HL-60 (cell line): ENCODE measurements at regions not wholly inside any gene's neighbourhood (a gene's known extent, or its start where the extent isn't known, plus 50 kb on each side); places are given as distances from the start of the nearest gene placed in this dataset.

Experiments used
- GABPA ChIP-seq: IDR thresholded peaks from 2 replicates; pipeline ENCODE4 v1.6.1; 2012; ENCODE audit warnings: low read depth
- POLR2AphosphoS5 ChIP-seq: IDR thresholded peaks from 2 replicates; pipeline ENCODE4 v1.6.1; 2012; ENCODE audit warnings: low read depth
- SPI1 ChIP-seq: IDR thresholded peaks from 2 replicates; pipeline ENCODE4 v1.6.1; 2012; ENCODE audit warnings: low read depth, mild to moderate bottlenecking, borderline replicate concordance
- TF ChIP-seq, protein P1 (sequence below): IDR thresholded peaks from one replicate; pipeline ENCODE4 v1.5.1; 2011; ENCODE audit warnings: low read length, control low read depth, inconsistent platforms; ENCODE audit not compliant: insufficient read depth
- TF ChIP-seq, protein P2 (sequence below): IDR thresholded peaks from 2 replicates; pipeline ENCODE4 v1.6.1; 2012; ENCODE audit warnings: low read depth; ENCODE audit not compliant: insufficient replicate concordance

DNA sequence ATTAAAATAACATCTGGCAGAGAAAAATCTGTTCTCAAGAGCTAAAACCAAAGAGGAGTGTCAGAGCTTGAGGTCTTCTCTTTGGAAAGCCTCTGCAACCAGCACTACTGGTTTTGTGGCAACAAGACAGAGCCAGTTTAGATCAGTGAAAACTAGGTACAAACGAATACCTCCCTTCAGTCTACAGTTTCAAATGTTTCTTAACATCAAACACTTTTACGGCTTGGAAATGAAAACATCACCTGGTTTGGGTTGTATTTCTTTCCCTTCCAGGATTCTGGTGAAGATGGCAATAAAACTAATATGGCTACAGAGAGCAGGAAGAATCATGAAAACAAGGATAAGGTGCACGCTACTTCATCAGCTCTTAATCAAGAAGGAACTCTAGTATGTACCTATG lies 339.4 kb upstream of the ESRRG start:
- TF ChIP-seq, protein P1, sequence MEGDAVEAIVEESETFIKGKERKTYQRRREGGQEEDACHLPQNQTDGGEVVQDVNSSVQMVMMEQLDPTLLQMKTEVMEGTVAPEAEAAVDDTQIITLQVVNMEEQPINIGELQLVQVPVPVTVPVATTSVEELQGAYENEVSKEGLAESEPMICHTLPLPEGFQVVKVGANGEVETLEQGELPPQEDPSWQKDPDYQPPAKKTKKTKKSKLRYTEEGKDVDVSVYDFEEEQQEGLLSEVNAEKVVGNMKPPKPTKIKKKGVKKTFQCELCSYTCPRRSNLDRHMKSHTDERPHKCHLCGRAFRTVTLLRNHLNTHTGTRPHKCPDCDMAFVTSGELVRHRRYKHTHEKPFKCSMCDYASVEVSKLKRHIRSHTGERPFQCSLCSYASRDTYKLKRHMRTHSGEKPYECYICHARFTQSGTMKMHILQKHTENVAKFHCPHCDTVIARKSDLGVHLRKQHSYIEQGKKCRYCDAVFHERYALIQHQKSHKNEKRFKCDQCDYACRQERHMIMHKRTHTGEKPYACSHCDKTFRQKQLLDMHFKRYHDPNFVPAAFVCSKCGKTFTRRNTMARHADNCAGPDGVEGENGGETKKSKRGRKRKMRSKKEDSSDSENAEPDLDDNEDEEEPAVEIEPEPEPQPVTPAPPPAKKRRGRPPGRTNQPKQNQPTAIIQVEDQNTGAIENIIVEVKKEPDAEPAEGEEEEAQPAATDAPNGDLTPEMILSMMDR = no peak
- no peak for TF ChIP-seq POLR2AphosphoS5
- TF ChIP-seq, protein P2, sequence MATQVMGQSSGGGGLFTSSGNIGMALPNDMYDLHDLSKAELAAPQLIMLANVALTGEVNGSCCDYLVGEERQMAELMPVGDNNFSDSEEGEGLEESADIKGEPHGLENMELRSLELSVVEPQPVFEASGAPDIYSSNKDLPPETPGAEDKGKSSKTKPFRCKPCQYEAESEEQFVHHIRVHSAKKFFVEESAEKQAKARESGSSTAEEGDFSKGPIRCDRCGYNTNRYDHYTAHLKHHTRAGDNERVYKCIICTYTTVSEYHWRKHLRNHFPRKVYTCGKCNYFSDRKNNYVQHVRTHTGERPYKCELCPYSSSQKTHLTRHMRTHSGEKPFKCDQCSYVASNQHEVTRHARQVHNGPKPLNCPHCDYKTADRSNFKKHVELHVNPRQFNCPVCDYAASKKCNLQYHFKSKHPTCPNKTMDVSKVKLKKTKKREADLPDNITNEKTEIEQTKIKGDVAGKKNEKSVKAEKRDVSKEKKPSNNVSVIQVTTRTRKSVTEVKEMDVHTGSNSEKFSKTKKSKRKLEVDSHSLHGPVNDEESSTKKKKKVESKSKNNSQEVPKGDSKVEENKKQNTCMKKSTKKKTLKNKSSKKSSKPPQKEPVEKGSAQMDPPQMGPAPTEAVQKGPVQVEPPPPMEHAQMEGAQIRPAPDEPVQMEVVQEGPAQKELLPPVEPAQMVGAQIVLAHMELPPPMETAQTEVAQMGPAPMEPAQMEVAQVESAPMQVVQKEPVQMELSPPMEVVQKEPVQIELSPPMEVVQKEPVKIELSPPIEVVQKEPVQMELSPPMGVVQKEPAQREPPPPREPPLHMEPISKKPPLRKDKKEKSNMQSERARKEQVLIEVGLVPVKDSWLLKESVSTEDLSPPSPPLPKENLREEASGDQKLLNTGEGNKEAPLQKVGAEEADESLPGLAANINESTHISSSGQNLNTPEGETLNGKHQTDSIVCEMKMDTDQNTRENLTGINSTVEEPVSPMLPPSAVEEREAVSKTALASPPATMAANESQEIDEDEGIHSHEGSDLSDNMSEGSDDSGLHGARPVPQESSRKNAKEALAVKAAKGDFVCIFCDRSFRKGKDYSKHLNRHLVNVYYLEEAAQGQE = no peak
- no peak for TF ChIP-seq GABPA
- no peak for TF ChIP-seq SPI1
